ENCODE measurements at regions not wholly inside any gene's neighbourhood (a gene's known extent, or its start where the extent isn't known, plus 50 kb on each side); places are given as distances from the start of the nearest gene placed in this dataset.

DNA sequence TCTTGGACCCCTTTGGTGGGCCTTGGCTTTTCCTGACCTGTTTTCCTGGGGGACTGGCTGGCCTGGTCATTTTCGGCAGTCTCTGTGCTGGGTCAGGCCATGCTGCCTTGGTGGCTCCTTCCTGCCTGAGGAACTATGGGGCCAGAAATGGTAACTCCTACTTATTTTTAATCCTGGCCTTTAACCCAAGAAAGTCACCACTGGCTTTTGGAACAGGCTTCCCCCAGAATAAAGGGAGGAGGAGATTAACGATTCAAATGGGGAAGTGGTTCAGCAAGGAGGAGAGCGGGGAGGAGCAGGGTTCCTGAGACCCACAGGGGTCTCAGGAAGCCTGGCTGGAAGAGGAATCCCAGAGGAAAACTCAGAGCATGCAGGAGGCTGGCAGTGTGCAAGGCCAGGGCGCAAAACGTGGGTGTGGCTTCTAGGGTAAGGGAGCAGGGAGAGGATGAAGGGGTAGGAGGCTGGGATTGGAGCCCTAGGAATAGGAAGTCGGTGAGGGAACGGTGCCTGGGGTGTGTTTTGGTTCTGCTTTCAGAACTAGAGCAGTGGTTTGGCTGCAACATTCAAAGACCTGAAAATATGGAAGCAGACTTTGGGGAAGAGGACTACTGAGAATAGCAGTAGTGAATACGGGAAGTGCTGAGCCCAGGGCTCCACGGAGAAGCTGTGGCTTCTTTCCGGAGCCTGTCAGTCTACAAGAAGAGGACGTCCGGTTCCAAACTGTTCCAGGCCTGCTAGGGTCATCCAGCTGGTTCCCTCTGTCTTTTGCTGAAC is 271.1 kb upstream of the KLF4 start (continued):
- TF ChIP-seq EZH2 (IDR thresholded peaks at IDR 0.05; ENCODE audit: low read depth, unreplicated experiment) (no peak), POLR2AphosphoS5 (IDR thresholded peaks at IDR 0.05; ENCODE audit: low read depth) (no peak), NANOG (IDR thresholded peaks at IDR 0.05; ENCODE audit: borderline replicate concordance) (no peak), EZH2phosphoT487 (IDR thresholded peaks at IDR 0.05; ENCODE audit: unreplicated experiment) (no peak)

DNA sequence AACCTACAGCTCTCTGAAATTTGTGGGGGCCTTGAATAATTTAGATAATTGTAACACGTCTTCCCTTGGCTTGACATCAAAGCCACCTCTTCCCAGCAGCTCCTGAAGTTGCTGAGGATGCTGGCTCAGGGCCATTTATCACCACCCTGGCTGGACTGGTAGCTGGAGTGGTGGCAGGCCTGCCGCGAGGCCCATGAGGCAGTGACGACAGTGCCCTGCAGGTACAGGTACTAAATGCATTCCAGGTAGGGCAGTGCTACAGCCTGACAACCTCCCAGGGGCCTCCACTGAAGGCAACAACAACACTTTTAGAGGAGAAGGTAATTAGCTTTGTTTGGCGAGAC is 270.2 kb upstream of the KLF4 start:
- Histone ChIP-seq H2AFZ (no peak overlapping the region), H4K20me1 (replicated peaks; ENCODE audit: insufficient read depth) (no peaks in the 10 kb centered on the region), H3K9me2 (ENCODE audit: insufficient read depth) (0 out of 2 replicates have a peak, but pooled peaks cover 3% of the 10 kb centered on the region), H3K27me3 (ENCODE audit: insufficient read depth) (no peaks in the 10 kb centered on the region), H3F3A (replicated peaks; ENCODE audit: low read depth) (no peaks in the 10 kb centered on the region), H3K4me1 (ENCODE audit: insufficient read depth) (no peaks in the 10 kb centered on the region), H3K4me2 (no peak overlapping the region), H3K4me3 (no peak overlapping the region), H3K36me3 (ENCODE audit: insufficient read depth) (no peaks in the 10 kb centered on the region), H3K79me2 (replicated peaks; ENCODE audit: insufficient read depth) (no peaks in the 10 kb centered on the region), H3K27ac (ENCODE audit: low read depth) (no peak overlapping the region)
- Mint-ChIP-seq H3K9me3 (no peaks in the 10 kb centered on the region; the same call in 2 of the 3 replicates), H3K27me3 (ENCODE audit: insufficient read depth, low read depth, poor library complexity) (peaks cover 2% of the 10 kb centered on the region), H3K27ac (no peak overlapping the region), H3K4me1 (peaks cover 6% of the 10 kb centered on the region; the same call in 2 of the 3 replicates), H3K4me3 (no peak overlapping the region), H3K36me3 (ENCODE audit: low read depth) (peaks cover 3% of the 10 kb centered on the region; the same call in 1 of the 3 replicates)
- TF ChIP-seq ZNF114 (CRISPR knock-in tag; IDR thresholded peaks at IDR 0.05) (no peak), ZNF331 (CRISPR knock-in tag; IDR thresholded peaks at IDR 0.05; ENCODE audit: low read depth) (no peak), CREB1 (CRISPR knock-in tag; IDR thresholded peaks at IDR 0.05; ENCODE audit: low read depth) (no peak)
- TF ChIP-seq, protein P1, sequence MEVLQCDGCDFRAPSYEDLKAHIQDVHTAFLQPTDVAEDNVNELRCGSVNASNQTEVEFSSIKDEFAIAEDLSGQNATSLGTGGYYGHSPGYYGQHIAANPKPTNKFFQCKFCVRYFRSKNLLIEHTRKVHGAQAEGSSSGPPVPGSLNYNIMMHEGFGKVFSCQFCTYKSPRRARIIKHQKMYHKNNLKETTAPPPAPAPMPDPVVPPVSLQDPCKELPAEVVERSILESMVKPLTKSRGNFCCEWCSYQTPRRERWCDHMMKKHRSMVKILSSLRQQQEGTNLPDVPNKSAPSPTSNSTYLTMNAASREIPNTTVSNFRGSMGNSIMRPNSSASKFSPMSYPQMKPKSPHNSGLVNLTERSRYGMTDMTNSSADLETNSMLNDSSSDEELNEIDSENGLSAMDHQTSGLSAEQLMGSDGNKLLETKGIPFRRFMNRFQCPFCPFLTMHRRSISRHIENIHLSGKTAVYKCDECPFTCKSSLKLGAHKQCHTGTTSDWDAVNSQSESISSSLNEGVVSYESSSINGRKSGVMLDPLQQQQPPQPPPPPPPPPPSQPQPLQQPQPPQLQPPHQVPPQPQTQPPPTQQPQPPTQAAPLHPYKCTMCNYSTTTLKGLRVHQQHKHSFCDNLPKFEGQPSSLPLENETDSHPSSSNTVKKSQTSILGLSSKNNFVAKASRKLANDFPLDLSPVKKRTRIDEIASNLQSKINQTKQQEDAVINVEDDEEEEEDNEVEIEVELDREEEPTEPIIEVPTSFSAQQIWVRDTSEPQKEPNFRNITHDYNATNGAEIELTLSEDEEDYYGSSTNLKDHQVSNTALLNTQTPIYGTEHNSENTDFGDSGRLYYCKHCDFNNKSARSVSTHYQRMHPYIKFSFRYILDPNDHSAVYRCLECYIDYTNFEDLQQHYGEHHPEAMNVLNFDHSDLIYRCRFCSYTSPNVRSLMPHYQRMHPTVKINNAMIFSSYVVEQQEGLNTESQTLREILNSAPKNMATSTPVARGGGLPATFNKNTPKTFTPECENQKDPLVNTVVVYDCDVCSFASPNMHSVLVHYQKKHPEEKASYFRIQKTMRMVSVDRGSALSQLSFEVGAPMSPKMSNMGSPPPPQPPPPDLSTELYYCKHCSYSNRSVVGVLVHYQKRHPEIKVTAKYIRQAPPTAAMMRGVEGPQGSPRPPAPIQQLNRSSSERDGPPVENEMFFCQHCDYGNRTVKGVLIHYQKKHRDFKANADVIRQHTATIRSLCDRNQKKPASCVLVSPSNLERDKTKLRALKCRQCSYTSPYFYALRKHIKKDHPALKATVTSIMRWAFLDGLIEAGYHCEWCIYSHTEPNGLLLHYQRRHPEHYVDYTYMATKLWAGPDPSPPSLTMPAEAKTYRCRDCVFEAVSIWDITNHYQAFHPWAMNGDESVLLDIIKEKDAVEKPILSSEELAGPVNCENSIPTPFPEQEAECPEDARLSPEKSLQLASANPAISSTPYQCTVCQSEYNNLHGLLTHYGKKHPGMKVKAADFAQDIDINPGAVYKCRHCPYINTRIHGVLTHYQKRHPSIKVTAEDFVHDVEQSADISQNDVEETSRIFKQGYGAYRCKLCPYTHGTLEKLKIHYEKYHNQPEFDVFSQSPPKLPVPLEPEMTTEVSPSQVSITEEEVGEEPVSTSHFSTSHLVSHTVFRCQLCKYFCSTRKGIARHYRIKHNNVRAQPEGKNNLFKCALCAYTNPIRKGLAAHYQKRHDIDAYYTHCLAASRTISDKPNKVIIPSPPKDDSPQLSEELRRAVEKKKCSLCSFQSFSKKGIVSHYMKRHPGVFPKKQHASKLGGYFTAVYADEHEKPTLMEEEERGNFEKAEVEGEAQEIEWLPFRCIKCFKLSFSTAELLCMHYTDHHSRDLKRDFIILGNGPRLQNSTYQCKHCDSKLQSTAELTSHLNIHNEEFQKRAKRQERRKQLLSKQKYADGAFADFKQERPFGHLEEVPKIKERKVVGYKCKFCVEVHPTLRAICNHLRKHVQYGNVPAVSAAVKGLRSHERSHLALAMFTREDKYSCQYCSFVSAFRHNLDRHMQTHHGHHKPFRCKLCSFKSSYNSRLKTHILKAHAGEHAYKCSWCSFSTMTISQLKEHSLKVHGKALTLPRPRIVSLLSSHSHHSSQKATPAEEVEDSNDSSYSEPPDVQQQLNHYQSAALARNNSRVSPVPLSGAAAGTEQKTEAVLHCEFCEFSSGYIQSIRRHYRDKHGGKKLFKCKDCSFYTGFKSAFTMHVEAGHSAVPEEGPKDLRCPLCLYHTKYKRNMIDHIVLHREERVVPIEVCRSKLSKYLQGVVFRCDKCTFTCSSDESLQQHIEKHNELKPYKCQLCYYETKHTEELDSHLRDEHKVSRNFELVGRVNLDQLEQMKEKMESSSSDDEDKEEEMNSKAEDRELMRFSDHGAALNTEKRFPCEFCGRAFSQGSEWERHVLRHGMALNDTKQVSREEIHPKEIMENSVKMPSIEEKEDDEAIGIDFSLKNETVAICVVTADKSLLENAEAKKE (CRISPR knock-in tag; IDR thresholded peaks at IDR 0.05), result no peak
- no peak for ATAC-seq
- DNase-seq (ENCODE audit: low spot score), result no peak

All from GM23338 (cell line).